ENCODE measurements at regions not wholly inside any gene's neighbourhood (a gene's known extent, or its start where the extent isn't known, plus 50 kb on each side); places are given as distances from the start of the nearest gene placed in this dataset.
"Not testable (repeated sequence)": the region's sequence is repeated elsewhere in the genome, so short reads cannot be mapped to it uniquely, and the experiment has no call there.

DNA sequence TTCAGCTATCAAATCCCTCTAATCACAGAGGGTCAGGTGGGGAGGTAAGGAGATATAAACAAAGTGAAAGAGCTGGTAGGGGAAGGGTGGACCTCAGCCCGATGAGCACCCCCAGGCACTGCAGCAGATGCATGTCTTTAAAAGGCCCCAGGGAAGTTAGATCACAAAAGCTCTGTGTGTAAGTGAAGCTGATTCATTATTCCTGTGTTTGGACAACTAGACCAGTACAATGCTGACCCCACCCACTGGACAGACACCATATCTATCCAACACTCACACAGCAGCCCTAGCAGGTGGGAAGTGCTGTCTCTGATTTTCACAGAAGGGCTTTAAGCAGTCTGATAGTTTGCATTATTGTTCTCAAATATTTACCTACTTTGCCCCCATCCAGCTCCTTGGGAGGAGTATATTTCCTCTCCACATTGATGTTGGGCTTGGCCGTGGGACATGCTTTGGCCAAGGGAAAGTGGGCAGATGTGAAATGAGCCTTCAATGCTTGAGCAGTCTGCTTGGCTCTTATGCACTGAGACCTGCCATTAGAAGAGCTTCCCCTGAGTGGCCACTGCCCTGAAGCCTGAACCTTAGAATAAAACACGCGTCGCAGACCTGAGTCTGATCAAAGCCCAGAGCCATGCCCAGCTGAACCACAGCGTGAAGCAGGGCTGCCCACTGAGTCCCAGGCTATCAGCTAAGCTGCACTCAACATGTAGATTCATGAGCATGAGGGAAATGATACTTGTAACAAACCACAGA lies 111.4 kb downstream of the COPS8 start:
- no peak for DNase-seq

DNA sequence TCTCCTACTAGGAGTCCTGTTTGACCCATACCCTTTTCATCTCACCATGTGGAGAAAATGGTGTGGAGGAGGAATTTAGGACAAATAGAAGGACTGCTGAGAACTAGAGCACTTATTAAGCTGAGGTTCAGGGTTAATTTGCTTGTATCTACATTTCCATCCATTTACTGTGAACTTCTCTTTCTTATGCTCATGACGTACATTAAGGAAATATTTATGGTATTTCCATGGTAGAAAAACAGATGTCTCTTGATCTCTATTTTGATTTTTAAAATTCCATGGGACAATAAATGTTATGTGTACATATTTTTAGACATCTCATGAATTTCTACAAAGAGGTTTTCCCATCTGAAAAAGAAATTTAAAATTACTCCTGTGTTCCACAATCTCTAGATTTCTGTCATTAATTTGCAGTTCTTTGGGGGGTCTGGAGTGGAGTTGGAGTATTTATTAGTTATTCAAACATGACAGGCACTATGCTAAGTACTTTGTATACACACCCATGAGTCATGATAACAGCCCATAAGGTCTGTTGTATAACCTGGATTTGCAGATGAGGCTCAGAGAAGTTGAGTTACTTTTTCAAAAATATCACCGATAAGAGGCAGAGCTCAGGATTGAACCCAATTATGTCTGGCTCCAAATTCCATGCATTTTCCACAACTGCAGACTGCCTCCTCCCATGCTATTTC lies 112.6 kb downstream of the COPS8 start:
- no peak for DNase-seq

DNA sequence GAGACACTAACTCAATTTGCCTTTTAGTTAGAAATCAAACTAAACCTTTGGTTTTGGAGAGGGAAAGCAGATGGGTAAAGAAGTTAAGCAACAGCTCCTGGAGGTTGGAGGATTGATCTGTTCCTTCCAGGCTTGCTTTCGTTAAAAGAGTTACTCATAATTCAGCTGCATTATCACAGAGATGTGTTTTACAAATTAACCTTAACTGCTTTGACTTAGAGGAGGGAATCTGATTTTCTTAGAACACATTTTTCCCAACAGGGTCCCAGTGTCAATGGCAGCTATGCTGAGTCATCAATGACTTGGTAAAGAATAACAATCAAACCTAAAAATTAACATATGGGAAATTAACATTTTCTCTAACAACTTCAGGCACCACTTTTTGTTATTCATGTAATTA lies 113.4 kb downstream of the COPS8 start:
- no peak for DNase-seq

DNA sequence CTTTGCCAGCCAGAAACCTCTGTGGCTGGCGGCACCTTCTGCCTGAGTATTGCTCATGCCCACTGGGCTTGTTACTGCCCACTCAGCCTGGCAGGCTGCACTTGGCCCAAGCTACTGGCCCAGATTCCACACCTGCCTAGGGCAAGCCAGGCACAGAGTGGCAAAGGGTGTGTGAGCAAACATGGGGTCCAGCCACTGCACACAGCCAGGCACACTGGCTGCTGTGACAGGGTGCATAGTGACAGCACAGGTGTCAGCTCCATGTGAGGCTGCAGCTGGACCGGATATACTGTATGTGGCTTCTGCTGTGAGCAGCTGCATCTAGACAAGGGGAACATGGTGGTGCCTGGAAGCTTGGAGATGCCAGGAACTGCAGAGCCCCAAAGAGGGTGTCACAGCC lies 113.9 kb downstream of the COPS8 start:
- DNase-seq = no peak

DNA sequence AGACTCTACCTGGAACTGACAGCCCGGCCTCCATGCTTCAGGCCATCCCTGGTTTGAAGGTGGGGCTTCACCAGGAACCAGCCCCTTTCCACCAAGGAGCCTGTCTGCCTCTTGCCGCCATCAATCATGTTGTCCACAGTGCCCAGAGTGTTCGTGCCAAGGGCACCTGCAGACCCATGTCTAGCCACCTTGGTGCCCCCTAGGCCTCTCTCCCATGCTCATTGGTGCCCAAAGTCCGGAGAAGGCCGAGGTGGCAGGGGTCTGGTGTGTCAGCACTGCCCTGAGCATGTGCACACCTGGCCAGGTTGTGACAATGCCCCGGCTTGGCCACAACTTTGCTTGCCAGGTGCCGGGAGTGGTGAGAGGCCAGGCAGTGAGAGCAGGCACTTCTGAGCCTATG lies 114.8 kb downstream of the COPS8 start:
- DNase-seq = no peak

DNA sequence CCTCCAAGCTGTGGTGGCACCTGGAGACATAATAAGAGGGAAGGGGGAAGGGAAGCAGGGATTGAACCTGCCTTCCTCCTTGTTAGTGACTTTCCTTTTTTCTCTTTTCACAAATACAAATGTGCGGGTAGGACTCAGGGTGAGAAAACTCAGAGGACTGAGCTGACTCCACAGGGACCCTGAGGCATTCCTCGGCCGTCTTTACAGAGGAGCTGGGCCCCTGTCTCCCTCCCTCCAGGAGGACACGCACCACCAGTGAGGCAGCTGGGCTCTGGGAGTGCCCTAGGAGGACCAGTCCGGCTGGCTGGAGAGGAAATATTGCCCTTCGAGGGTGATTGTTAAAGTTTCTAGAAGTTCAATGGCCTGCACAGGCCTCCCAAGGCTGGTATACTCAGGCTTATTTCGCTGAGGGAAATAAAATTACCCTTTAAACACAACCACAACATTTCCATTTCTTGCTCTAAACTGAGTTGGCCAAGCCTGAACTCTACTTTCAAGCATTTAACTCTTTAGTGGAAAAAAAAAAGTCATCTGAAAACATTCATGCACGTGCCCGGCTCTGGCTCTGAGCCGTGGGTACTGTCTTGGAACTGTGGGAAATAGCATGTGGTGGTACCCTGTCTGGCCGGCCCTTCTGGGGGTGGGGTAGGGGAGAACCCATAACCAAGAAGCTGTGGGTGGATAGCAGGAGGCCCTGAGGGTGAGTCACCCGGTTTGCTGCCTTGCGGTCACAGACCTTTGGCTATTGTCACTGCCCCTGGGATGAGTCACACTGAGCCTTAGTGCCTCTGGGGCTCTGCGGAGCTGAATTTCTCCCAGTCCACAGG lies 116.0 kb downstream of the COPS8 start:
- no peak for DNase-seq

DNA sequence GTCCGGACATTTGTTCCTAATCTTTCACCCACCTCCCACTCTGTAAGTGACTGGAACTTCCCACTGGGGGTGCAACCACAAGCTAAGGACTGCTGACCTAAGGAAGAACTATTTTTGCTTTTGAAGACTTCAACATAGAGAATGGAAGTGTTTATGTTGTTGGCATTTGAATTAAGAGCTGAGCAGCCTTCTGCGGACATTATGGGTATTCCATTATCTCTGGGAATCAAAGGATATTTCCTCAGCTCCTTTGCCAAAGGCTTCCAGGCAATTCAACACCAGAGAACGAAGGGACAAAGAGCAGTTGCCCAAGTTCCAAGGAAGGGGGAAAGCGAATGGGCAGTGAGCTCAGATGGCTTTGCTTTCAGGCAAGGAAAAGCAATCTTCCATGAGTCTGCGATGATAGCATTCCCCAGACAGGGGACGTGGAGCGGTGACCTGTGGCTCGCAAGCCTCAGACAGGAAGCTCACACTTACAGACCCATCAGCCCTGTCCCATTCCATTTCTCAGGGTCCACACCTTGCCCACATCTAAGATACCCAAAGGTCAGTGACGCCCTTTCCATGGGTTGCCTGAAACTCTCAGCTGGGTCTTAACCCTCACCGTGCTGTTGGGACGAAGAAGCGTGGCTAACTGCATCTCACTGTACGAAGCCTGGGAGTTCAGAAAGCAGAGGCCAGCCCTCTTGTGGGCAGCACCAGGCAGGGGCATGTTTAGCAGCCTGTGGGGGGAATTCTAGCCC lies 116.8 kb downstream of the COPS8 start:
- DNase-seq = no peak

DNA sequence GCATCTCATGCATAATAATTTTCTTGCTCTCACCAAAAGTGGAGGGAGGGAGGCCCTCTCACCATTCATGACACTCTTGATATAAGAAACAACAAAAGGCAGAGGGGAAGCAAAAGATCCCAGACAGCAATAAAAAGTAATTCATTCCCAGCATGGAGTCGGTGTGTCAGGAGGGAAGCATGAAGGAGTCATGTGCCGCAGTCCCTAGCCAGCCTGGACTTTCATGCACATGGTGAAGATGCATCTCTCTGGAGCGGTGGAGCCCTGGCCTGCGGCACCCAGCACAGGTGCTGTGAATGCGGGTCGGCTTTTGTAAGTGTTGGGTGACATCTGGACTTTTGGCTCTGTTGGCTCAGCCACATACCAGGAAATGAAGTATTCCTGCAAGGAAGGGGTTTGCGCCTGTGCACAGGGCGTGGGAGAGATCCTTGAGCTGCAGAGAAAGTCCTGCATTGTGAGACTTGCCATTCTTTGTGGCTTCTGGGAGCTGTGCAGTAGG lies 119.4 kb downstream of the COPS8 start:
- no peak for DNase-seq

DNA sequence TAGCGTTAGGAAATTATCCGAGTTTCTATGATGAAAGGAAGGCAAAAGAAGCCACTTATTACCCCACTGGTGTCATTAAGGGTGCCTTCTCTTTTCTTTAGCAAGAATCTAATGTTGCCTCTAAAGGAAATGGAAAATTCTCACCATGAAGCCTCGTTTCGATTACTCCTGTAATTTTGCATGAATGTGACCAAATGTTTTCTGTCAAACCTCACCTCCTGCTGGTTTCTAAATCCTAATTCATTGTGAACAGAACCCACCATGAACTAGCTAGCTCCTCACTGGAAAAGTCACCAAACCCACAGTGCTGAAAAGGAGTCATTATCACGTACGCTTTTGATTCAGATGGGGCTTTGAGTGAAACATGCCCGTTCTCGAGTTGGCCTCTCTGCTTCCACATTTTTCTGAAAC lies 119.9 kb downstream of the COPS8 start:
- no peak for DNase-seq

DNA sequence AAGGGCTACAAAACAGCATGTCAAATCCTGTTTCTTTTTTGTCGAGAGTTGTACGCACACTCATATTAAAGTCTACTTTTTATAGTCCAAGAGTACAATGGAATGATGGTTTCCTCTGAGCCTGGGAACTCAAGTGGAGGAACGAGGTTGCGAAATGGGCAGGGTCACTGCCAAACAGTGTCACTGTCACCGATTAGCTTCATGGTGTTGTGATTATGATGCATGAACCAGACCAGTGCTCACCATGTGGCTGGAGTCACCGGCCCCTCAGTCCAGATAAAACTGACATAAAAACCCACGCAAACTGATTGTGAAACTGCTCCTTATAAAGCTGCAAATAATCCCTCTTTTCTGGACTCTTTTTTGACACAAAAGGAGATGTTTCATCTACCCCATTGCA lies 122.0 kb downstream of the COPS8 start:
- DNase-seq = no peak

DNA sequence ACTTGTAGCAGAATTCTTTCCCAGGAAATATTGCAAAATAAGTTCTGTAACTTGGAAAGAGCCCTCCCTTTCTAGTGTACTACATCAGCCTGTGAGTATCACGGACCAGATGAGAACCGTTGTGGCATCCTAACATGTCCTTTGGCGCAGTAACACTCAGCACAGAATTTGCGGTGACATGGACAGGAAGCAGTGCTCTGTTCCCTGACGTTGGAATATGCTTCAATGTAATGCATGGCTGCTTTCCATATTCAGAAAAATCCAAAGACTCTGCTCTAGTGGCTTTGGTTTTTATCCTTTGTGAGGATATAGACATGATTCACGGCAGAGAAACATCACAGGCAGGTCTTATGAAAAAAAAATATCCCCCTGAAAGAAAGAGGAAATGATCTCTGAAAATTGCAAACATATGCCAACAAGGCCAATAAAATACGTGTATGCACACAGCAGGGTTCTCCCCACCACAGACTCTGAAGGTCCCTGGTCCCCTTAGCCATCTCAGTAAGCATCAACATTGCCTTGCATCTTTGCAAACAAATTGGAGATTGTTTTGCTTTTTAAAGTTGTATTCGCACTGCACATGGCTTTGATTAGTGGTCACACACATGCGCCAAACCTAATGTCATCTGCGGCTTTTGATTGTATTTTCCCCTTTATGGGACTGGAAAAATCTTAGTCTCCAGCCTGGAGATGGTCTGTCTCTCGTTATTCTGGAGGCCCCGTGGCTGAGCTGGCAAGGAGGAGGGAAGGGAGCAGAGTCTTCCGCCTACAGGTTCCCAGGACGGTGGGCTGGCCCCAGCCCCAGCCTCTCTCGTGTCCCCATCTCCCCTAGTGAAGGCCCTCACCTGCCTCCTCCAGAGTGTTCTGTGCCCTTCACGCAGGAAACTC lies 122.9 kb downstream of the COPS8 start:
- no peak for DNase-seq

DNA sequence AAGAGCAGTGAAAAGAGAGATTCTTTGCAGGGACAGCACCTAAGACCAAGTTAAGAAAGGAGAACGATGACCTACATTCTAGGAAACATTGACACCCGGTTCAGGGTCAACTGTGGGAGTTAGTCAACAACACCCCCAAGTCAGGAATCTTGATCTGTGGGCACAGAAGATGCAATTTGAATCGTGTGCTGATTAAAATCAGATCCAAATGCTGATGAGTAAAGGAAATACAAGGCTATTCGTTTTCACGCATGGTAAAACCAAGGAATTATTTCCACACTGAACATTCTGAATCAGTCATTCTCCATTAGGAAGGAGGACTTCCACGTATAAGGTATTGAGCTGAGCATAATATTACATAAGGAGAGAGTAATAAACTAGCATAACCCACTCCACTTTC lies 124.2 kb downstream of the COPS8 start:
- DNase-seq = no peak

DNA sequence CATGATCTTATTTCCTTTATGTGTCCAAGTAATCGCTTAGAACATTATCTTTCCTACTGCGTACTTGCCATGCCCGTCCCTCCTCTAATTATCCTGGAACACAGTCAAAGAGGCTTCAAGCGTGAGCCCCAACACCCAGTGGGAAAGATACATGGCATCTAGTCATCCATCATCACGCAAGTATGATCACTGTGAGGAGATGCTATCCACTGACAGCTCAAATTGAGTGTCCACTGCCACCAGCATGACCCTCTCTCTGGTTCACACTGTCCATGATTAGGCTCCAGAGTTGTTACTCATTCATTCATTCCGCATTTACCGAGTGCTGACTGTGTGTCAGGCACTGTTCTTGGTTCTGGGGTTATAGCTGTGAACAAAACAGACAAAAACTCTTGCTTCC lies 124.6 kb downstream of the COPS8 start:
- no peak for DNase-seq

DNA sequence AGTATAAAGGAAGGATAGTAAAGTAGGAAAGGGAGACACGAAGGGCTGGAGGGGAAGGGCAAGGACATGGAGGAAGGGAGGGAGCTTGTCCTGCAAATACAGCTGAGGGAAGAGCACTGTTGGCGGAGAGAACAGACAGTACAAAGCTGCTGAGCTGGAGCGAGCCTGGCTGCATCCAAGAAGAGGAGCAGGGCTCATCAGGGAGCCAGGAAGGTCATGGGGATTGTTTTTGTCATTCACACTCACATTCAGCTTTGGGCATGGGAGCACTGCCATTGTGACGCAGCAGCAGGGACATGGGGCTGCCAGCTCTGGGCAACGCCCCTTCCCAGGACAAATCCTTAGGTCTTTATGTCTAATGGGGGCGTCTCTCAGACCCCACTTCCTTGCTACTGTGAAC lies 125.1 kb downstream of the COPS8 start:
- no peak for DNase-seq

DNA sequence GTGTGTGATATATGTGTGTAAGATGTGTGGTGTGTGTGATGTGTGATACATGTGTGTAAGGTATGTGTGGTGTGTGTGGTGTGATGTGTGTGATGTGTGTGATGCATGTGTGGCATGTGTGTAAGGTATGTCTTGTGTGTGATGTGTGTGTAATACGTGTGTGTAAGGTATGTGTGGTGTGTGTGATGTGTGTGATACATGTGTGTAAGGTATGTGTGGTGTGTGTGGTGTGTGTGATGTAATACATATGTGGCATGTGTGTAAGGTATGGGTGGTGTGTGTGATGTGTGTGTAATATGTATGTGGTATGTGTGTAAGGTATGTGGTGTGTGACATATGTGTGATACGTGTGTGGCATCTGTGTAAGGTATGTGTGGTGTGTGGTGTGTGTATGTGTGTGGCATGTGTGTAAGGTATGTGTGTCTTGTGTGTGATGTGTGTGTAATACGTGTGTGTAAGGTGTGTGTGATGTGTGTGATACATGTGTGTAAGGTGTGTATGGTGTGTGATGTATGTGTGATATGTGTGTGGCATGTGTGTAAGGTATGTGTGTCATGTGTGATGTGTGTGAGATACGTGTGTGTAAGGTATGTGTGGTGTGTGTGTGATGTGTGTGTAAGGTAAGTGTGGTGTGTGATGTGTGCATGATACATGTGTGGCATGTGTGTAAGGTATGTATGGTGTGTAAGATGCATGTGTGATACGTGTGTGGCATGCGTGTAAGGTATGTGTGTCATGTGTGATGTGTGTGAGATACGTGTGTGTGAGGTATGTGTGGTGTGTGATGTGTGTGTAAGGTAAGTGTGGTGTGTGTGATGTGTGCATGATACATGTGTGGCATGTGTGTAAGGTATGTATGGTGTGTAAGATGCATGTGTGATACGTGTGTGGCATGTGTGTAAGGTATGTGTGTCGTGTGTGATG lies 126.9 kb downstream of the COPS8 start:
- DNase-seq = not testable (repeated sequence)

DNA sequence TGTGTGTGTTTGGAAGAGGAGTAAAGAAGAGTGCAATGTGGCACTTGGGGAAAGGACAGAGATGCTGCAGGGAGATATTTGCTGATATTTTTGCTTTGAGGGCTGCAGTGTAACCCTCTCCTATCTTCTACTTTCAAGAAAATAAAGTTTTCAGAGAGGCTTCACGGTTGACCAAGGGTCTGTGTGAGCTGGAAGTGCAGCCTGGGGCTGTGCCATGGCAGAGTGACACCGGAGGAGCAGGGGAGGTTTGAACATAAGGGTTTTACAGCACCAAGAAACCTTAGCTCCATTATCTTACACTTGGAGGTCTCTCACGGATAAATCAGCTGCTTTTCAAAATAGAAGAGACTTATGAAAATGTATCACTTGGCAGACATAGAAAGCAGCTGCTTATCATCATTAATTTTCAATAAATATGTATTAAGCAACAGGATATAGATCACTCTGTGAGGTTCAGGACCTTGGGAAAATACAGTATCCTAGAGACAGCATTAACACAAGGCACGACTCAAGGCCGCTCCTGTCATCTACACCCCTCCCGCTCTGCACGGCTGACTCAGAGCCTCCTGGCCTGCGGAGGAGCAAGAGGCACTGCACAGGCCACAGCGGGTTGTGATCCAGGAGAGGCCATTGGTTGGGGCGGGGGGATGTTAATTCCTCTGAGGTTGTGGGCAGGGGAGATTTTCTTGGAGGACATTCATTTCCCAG lies 127.8 kb downstream of the COPS8 start:
- no peak for DNase-seq

DNA sequence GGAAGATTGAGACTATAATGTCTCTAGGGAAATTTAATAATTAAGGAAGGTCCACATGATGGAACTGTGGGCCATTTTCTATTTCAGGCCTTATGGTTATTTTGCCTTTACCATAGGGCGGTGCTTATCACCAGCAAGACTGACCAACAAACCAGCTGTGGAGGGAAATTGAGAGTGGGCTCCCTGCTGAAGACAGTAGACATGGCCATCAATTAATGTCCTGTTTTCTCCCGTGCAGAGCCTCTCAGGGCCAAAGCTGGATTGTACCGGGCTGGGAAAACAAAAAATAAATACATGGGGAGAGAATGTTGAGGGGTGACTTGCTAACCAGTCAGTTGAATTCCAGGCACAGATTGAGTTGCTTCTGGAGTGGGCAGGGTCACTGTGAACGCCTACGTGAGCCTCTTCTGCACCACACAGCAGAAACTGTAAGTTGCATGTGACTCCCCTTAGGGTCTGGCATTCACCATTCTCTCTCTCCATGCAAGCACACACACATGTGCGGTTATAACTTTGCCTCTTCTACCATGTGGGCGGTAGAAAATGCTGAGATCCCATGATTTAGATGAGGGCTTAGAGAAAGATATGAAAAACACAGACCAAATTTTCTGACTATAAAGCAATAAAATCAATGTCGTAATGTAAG lies 128.5 kb downstream of the COPS8 start:
- no peak for DNase-seq

DNA sequence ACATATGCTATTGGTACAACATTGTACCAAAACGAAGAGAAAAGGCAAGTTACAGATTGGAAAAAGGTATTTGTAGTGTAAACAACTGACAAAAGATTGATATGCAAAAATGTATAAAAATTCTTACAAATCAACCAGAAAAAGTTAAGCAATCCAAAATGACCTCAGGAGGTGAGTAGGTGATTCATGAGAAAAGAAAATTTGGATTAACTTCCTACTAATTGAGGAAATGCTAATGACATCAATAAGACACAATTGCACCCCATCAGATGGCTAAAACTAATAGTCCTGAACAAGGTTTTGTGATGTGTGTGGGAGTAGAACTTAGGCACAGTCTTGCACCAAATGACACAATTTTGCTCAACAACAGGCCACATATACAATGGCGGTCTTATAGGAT lies 129.3 kb downstream of the COPS8 start:
- DNase-seq = no peak

DNA sequence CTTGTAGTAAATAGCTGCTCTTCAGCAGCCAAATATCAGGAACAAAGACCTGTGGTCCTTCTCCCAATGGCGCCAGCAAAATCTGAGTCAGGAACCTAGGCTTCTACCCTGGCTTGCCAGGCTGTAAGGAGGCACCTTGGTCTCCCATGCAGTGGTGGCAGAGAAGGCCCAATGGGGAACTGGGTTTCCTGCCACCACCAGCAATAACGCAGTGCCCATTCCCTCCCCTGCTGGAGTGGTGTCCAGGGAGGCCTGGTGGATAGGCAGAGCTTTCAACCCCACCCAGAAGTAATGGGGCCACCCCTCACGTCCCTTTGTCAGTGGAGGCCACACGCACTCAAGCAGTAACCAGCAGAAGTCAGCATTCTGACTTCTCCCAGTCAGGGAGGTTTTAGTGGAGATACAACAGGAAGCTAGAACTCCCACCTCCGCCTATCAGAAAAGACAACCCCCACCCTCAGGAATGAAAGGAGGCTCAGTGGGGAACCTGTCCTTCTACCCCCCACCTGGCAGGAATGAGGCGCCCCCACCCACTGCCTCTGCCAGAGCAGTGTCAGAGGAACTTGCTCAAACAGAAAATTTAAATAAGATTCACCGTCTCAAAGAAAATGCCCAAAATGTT lies 132.4 kb downstream of the COPS8 start:
- no peak for DNase-seq

Data from activated naive CD4-positive, alpha-beta T cell treated with Interleukin-2 at 50 U/mL for 16 hours (primary cell).